ENCODE measurements at regions not wholly inside any gene's neighbourhood (a gene's known extent, or its start where the extent isn't known, plus 50 kb on each side); places are given as distances from the start of the nearest gene placed in this dataset.

DNA sequence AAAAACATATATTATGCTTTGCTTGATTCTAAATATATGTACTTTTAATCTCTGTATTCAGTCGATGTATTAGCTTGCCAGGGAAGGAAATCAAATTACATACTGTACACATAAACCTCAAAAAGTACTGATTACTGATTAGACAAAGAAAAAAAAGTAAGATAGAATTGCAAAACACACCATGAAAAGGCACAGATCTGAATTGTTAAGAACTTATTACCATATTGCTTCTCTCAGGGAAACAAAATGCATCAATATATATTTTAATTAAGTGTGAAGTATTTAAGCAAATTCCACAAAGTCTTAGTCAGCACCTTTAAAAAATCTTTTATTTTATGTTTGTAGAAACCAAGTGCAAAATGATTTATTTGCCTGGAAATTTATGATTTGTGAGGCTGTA, 309.3 kb downstream of the RNF144A start:
- DNase-seq = no peak

DNA sequence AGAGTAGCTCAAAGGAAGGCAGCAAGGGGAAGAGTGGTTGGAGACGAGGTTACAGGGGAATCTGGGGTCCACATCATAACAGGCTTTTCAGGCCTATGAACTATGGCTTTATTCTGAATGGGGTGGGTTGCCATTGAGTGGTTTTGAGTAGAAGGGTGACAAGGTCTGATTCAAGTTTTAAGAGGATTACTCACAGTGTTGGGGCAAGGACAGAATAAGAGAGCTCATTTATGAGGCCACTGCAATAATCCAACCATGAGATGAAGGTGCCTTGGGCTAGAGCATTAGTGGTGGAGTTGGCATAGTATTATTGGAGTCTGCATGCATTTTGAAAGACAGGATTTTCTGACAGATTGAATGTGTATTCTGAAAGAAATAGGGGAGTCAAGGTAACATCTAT, 315.9 kb downstream of the RNF144A start:
- DNase-seq = no peak

DNA sequence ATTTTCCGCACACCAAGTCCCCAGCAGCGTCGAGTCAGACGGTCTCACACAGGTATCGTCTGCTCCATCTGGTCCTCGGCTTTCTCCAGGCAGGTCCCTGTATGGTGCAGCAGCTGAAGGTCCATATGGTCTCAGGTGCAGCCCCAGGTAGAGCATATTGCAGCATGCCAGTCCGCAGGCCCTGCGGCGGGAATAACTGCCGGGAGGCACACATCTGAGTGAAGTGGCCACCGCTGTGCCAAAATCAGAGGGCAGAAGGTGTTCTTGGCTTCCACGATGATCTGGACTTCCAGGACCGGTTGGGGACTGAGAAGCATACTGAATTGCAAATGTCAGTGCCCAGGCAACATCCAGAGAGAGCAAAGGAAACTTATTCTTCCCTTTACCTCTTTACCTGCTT, 320.3 kb downstream of the RNF144A start:
- no peak for DNase-seq

DNA sequence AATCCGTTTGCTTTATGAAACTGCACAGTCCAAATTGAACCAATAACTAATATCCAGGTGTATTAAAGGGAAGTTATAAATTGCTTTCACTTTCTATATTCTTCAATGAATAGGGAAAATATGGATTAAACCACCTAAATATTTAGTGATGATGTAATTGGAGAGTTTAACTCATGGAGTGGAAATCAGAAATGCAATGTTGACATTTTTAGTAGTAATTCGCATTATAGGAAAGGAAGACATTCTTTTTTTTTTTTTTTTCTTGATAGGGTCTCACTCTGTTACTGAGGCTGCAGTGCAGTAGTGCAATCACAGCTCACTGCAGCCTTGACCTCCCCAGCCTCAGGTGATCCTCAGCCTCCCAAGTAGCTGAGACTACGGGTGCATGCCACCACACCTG, 321.9 kb downstream of the RNF144A start:
- DNase-seq = no peak

DNA sequence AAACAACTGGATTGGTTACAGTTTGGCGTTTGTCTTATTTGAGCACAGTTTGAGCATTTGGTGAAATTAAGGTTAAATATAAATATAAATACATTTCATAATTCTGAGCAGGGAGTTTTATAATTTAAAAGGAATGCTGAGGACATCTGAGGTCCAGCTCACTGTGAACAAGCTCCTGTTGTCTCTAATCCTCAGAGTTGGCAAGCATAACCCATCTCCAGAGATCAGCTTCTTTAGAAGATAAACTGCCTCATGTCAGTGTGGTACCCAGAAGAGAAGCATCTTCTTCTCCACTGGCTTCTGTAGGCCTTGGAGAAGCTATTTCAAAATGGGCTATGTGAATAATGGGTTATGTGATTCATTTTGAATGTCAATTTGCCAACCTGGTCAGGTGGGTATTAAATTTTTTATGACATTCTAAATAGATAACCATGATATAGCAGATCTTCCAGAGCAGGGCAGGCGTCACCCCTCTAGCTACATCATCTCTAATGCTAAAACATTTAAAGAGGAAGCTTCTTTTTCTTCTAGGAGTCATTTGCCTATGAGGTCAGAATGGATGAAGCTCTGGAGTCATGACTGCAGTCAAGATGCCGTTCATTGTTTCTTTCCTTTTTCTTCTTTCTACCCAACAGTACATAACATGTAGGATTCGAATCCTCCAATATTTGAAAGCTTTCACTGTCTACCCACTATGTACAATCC, 324.0 kb downstream of the RNF144A start:
- DNase-seq = no peak

DNA sequence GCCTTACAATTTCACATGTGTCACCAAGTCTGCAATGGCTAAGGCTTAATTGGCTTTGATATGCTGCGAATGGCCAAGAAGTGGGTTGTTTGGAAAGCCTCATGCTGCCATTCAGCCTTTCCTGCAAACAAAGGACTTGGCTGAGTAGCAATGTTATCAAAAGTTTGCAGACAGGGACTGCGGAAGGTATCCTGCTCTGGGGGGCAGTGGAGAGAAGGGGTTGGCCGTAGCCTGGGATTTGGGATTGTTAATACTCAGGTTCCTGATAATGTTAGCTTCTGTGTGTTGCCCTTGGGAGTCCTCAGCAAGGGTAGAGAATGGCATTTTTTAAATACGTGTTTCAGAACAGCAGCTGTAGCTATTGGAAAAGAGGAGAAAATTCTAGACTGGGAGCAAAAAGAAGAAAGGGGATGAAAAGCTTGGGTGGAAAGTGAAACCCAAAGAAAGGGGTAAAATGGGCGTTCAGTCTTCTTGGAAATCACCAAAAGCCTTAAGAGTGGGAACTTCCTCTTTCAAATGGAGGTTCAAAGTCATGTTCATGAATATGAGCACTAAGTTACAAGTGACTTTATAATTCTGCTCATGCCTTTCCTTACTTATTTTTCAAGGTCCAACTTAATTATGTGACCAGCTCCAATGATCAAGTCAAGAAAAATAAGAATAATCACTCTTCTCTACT, 325.1 kb downstream of the RNF144A start:
- no peak for DNase-seq

DNA sequence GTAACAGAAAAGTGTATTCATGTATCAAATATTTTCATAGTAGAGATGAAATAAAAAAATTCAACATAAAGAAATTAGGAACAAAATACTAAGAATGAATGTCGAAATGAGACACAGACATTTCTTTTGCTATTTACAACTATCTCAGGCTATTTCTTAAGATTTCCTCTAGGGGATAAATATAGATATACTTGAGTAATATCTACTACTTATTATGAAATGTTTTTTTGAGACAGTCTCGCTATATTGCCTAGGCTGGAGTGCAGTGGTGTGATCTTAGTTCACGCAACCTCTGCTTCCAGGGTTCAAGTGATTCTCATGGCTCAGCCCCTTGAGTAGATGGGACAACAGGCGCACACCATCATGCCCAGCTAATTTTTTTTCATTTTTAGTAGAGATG, 326.1 kb downstream of the RNF144A start:
- no peak for DNase-seq

DNA sequence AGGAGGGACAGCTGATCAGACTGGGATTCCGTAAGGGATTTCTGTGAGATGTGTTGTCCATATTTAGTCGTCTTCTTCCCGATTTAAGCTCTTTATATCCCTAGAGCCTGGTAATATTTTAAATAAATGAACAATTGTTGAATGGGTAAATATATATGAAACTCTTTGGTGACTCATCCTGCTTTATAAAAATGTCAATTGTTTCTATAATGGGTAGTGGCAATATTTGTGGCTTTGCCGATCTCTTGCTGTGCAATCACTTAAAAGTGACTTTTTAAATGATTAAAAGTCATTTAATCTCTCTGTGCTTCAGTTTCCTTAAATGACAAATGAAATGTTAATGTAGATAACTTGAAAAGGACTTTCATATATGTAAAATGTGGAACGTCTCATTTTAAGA, 339.2 kb downstream of the RNF144A start:
- no peak for DNase-seq

DNA sequence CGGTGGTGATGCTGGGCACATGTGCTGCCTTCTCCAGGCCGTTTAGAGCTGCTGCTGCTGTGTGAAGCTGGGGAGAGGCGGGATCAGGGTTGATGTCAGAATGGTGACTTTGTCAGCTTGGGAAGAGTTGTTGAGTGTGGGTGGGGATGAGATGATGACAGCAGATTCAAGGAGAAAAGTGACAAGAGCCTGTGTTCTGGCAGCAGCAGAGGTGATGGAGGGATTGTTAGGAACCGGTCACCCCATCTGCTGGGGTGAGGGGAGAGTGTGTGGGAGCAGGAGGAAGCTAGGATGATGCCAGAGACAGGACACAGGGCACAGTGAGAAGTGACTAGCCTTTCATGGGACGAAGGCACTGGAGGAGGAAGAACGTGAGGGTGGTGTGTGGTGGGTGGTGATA, 345.5 kb downstream of the RNF144A start:
- DNase-seq = no peak

DNA sequence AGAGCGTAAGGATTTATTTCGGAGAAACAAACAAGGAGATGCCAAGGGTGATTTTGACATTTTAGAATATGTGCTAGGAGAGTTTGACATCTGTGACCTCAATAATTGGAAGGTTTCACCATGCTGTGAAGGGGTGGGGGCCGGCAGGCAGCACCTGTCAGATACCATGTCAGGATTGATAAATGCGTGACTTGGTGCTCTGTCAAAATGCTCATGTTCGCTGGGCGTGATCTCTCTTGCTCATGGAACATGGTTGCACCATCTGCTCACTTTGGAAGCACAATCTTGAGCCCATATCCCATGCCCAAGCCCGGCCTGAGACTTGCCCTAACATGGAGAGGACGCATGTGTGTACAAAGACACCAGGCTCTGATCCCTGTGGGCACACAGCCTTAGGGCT, 347.6 kb downstream of the RNF144A start:
- no peak for DNase-seq

DNA sequence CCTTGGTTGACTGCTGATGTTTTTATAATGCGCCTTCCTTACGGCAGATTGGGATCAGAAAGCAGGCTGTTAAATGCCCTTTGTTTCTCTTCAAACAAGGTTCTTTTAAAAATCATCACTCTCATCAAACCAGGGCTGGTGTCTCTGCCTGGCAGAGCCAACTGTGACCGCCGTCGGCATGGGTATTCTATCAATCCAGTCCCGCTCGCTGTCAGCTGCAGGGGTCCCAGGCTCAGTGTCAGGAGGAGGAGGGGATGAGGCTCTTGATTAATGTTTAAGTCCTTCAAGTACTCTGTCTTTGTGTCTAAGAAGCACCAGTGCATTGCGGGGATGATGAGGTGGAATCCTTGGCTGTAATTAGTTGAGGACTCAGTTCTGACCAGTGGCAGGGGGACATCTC, 348.1 kb downstream of the RNF144A start:
- DNase-seq = no peak

DNA sequence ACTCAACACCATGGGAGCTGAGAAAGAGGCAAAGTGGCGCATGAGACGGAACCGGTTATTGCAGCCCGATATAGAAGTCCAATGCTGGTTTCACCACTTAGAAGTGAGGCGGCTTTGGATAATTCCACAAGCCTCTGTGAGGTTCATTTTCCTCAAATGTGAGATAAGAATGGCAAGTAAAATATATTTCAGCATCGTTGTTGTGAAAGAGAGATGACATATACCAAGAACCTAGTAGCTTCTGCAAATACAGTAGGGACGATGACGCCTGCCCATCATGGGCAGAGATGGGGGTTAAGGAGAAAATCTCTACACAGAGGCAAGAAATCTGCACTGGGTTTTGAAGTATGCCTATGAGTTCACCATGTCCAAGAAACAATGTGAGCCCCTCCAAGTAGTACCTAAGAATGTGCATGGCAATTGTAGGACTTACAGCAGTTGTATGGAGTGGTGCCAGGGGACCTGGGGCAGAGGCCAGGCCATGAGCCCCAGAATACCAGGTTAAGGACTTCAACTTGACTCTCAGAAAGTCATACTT, 352.0 kb downstream of the RNF144A start:
- DNase-seq = no peak

DNA sequence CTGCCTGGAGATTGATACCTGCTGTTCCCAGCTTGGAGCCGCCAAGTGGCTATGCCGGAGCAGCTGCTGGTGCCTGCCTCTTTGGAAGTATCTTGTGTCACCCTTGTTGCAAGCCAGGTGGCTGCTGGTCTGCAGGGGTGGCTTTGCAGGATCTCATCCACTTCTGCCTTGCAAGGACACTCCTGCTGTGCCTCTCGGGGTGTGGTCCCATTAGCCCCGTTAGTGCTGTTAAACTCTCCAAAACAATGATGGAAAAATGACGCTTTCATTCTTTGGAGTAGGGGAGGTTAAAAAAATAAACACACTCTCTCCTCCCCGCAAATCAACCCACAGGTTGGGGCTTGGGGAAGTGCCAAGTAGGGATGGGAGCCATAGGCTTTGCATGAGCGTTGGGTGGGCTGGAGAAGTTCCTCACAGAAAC, 352.8 kb downstream of the RNF144A start:
- no peak for DNase-seq

DNA sequence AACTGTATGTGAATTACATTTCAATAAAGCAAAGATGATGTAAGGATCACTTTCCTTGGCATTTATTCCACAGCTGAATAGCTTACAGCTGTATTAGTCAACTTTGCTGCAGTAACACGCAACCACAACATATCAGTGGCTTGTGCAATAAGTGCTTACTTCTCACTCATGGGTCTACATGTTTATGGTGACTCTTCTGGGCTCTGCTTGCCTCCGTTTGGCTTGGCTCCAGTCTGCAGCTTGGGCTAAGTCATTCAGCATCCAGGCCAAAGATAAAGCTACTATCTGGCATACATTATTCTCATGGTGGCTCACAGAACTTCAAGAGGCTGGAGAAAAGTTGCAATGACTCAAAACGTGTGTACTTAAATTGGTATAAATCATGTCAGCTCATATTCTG, 355.0 kb downstream of the RNF144A start:
- no peak for DNase-seq

DNA sequence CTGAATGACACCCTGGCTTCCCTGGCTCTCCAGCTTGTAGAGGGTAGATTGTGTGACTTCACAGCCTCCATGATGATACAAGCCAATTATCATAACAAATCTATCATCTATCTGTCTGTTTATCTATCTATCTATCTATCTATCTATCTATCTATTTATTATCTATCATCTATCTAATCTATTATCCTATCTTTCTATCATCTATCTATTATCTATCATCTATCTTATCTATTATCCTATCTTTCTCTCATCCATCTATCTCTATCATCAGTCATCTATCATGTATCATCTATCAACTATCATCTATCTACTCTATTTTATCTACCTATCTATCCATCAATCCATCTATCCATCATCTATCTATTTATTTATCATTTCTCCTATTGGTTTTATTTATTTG, 361.8 kb downstream of the RNF144A start:
- DNase-seq = no peak

DNA sequence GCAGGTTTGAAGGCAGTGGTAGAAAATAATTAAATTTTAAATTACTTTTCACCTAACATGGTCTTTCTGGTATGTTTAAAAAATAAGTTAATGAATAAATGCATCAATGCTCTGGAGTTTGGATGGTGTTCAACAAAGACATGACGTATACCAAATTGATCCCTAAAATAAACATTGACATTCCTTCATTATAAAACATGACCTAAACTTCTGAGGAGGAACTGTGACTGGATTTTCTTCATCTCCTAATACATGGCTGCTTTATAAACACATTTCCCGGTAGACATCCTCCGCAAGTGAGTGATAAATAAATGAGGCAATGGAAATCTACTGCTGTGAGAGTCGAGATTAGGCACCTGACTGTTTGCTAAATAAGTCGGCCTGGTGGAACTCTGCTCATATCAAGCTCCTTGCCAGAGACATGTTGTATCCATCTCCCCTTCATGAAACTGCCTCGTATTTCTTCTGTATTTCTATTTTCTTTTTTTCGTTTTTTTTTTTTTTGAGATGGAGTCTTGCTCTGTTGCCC, 362.3 kb downstream of the RNF144A start:
- no peak for DNase-seq

DNA sequence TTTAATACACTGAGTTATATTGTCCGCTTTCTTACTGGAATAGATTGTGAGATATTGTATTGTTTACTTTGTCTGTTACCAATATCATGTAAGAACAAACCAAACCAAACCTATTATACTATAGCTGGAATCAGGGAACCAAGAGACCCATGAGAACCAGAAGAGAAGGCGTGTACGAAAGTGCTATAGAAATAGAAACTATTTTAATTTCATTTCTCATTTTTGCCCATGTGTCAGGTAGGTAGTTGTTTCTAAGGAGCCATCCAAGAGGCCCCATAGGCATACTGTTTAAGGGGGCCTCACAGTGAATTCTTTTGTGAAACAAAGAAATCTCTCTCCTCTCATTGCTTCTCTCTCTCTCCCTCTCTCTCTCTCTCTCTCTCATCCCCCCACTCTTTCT, 363.6 kb downstream of the RNF144A start:
- no peak for DNase-seq

DNA sequence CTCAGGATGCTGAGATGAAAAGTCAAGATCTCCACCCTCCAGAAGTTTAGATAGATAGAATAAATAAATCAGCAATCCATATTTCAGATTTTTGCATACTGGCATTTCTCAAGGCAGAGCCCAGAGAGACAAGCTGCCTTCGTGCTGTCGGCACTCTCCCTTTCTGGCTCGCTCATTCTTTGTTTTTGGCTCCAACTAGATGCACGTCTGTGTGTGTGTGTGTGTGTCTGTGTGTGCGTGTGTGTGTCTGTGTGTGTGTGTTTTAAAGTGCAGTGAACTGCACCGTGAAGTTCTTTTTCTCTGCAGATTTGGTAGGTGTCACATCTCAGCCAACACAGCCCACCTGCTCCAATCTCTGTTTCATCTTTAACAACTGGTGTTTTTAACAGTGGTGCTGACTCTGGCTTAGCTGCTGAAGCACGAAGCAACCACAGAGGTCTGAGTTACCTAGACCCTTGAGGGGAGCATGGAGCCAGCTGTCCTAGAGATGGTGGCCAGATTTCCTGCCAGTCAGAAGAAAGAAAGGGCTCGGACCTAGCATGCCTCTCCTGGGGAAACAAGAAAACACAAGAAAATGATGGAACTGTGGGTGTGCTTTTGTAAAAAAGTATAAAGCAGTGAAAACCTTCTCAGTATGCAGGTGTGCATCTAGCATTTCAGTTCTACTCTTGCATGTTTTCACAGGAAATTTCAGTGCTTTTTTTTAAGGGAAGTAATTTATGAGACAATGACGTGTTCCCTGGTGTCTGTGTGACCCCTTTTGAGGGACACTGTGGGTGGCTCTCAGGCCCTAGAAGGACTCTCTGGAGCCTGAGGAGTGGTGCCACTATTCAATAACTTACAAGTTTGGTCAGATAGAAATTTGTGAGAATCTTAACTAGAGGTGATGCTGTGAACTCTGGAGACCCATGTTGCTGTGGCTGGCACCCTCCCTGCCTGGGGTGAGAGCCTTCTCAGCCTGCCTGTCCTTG, 364.3 kb downstream of the RNF144A start:
- DNase-seq = no peak

DNA sequence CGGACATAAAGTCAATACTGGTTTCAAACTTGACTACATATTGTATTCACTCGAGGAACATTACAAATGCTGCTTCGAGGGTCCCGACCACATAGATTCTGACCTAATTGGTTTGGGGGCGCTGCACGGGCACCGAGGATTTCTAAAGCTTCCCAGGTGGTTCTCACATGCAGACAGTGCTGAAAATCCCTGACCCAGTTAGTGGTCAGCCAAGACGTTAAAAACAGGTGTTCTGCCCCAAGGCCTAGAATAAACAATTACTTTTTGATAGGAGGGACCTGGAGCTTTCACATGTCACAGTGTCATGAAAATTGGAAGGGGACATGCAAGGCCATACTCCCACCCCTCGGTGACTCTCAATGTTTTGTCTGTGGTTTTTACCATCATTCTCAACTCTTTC, 368.9 kb downstream of the RNF144A start:
- no peak for DNase-seq

DNA sequence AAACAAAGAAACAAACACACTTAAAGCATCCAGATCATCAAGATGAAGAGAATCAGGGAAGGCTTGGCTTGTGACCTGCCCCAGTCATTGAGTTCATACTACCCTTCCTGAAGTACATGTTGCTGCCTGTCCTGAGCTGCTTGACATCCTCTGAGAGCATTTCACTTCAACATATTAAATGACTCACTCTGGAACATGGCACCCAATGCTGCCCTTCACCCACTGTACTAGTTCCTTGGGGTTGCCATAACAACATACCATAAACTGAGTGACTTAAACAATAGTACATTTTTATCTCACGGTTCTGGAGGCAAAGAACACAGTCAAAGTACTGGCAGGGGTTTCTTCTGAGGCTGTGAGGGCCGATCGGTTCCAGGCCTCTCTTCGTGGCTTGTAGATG, 371.3 kb downstream of the RNF144A start:
- no peak for DNase-seq

DNA sequence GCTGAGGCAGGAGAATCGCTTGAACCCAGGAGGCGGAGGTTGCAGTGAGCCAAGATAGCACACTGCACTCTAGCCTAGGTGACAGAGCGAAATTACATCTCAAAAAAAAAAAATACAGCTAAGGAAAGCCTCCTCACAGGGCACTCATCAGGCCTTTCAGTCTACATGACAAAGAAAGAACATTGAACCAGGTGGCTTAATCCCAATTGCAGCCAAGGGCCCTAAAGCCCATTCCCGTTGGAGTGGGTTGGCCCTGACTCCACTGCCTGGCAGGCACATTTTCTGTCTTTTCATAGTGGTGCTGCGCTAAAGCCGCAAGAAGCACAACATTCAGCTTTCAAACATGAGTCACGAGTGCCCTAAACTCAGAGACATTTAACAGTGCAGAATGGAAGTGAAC, 372.5 kb downstream of the RNF144A start:
- DNase-seq = no peak

DNA sequence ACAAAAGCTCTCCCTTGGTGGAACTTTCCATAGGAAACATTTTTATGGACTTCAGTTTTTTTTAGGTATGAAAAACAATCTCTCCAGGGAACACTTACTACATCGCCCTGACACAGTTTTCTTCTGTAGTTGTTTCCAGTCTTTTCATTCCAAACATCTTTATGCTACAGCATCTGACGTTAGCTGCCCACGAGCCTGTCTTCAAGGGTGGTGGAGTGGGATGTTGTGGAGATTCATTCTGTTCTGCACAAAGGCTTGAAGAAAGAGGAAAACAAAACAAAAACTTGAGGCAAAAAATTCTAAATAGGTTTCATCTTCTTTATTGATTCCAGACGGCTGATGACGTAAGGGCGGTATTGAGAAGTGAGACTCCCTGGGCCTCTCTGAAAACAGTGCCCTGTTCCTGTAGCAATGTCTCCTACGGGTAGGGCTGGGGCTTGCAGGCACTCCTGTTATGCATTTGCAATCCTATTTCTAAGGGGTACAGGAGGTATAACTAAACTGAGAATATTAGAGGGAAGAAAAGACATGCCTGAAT, 375.0 kb downstream of the RNF144A start:
- DNase-seq = no peak

DNA sequence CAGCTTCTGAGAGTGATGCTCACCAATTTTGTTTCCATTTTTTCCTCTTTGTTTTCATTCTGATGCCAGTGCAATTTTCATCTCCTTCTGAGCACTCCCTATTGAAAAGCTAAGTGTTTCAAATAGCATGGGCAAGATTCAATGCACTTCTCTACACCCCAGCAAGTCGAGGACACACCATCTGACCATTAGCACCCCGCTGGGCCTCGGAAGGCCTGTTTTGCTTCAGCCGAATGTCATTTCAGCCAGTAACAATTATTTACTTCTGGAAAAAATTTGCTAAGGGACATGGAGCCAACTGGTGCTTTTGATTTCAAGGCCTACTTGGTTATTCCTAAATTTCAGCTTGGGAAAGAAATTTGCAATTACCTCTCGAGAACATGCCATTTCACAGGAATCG, 392.4 kb downstream of the RNF144A start:
- DNase-seq = no peak
